ENCODE measurements at regions not wholly inside any gene's neighbourhood (a gene's known extent, or its start where the extent isn't known, plus 50 kb on each side); places are given as distances from the start of the nearest gene placed in this dataset.

GRCh38 chr1:226816576-226816975 is 53.8 kb upstream of the PSEN2 start:
- no peak for DNase-seq (ENCODE audit: low spot score)
- TF ChIP-seq CTCF (IDR thresholded peaks at IDR 0.05; ENCODE audit: extremely low read depth, missing control alignments): no peak

- no peak for DNase-seq (ENCODE audit: low spot score)
- no peak for TF ChIP-seq CTCF (IDR thresholded peaks at IDR 0.05; ENCODE audit: extremely low read depth, missing control alignments)
Measured at GRCh38 chr1:226814751-226815537, 55.5 kb upstream of the PSEN2 start.

DNA sequence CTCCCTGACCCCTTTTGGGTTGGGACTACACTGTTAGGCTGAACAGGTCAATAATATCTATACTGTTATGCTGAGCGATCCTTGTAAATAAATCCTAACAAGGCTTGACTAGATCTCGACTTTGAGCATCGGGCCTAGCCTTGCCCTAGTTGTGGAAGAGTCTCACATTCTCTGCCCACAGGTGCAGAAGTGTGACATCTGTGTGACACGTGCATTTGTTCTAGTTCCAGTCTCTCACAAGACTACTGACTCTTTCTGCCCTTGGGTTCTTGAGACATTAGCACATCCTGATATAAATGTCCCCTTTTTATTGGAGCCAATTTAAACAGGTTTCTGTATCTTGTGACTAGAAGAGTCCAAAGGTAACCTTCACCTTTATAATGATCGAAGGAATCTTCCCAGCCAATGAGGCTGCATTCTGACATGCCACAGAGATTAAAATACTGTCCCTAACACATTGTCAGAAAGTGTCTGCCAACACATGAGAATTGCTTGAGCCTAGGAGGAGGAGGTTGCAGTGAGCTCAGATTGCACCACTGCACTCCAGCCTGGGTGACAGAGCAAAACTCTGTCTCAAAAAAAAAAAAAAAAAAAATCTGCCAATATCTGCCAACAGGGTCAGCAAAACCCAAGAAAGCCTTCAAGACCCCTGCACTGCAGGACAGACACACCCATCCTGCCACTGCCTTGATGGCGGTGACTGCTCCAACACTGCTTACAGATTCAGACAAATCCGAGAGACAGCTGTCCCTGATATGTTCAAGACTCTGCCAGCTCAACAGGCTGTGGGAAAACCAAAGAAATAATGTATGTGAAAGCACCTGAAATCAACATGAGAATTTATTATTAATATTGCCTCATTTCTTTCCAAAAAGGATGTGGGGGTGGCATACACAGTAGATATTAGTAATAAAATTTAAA is 56.5 kb upstream of the PSEN2 start:
- no peak for DNase-seq (ENCODE audit: low spot score)
- no peak for TF ChIP-seq CTCF (IDR thresholded peaks at IDR 0.05; ENCODE audit: extremely low read depth, missing control alignments)

GRCh38 chr1:226810681-226811080 is 59.7 kb upstream of the PSEN2 start:
- TF ChIP-seq CTCF (IDR thresholded peaks at IDR 0.05; ENCODE audit: extremely low read depth, missing control alignments): no peak
- DNase-seq (ENCODE audit: low spot score): no peak

- DNase-seq (ENCODE audit: low spot score): no peak
- no peak for TF ChIP-seq CTCF (IDR thresholded peaks at IDR 0.05; ENCODE audit: extremely low read depth, missing control alignments)
Measured at GRCh38 chr1:226809785-226810571, 60.4 kb upstream of the PSEN2 start.

GRCh38 chr1:226808501-226808900 is 61.9 kb upstream of the PSEN2 start:
- no peak for DNase-seq (ENCODE audit: low spot score)
- no peak for TF ChIP-seq CTCF (IDR thresholded peaks at IDR 0.05; ENCODE audit: extremely low read depth, missing control alignments)

Measured in GM20000 (cell line).